ENCODE measurements at regions not wholly inside any gene's neighbourhood (a gene's known extent, or its start where the extent isn't known, plus 50 kb on each side); places are given as distances from the start of the nearest gene placed in this dataset.

GRCh38 chr18:44041961-44042360 is 638.7 kb upstream of the SETBP1 start:
- in situ Hi-C loops (cut with MboI) = no loop called here
- no peak overlapping the region for H3K4me3 ChIP-seq
- no peak overlapping the region for H3K4me2 ChIP-seq (ENCODE audit: unreplicated experiment)
- H4K20me1 ChIP-seq (ENCODE audit: insufficient read depth) = no peaks in the 10 kb centered on the region
- H2AFZ ChIP-seq = no peak overlapping the region
- no peaks in the 10 kb centered on the region for H3K4me1 ChIP-seq (ENCODE audit: insufficient read depth)
- no peaks in the 10 kb centered on the region for H3K9me3 ChIP-seq (ENCODE audit: low read depth)
- H3K9me2 ChIP-seq (ENCODE audit: insufficient read depth) = no peaks in the 10 kb centered on the region
- no peaks in the 10 kb centered on the region for H3K79me2 ChIP-seq (ENCODE audit: insufficient read depth)
- H3F3A ChIP-seq (ENCODE audit: insufficient read depth) = no peaks in the 10 kb centered on the region
- 54 to 61% methylated on average over 4 of the region's 4 CpGs for WGBS, 2 experiments (ENCODE audit: low coverage in 1 of 2, low lambda C conversion rate in 2 of 2, missing lambda C conversion rate in 2 of 2)
- H3K9ac ChIP-seq = no peak overlapping the region
- H3K36me3 ChIP-seq (ENCODE audit: low read depth) = no peaks in the 10 kb centered on the region
- no peak for DNase-seq
- peaks cover 5% of the 10 kb centered on the region; the same call in 1 of the 2 replicates for H3K27me3 ChIP-seq (replicated peaks; ENCODE audit: insufficient read depth)
- TF ChIP-seq EZH2phosphoT487 (IDR thresholded peaks at IDR 0.05; ENCODE audit: insufficient read depth, low read depth) (no peak), EZH2 (IDR thresholded peaks at IDR 0.05; ENCODE audit: insufficient read depth, poor library complexity, severe bottlenecking) (no peak)
- no peak overlapping the region for H3K27ac ChIP-seq

DNA sequence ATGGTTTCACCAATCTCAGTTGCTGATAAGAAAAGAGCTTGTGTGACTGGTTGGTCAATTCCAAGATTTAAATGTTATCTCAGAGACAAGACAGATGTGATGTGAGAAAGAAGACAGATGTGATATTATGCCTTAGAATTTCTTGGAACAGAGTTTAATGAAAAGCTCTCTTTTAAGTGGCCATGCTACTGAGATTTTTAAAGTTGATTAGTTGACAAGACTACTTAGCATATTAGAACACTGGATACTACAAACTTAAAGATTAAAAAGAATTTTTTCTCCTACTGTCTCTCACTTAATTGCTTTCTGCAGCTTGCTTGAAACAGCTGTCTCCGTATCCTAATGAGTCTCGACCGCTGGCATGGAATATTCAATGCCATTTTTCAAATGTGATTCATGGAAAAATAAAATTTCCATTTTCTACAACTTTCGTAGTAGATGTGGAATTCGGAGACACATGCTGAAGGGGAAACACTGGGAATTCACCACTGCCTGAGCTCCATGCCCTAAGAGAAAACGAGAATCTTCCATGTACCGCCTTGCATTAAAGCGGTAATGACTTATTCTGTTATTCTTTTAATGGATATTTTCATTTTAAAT is 634.2 kb upstream of the SETBP1 start:
- Histone ChIP-seq H3K9me2 (ENCODE audit: insufficient read depth) (no peaks in the 10 kb centered on the region), H3K27me3 (replicated peaks; ENCODE audit: insufficient read depth) (0 out of 2 replicates have a peak, but pooled peaks cover 5% of the 10 kb centered on the region), H3K4me2 (ENCODE audit: unreplicated experiment) (no peak overlapping the region), H3K27ac (no peak overlapping the region), H3K9ac (no peak overlapping the region), H3K9me3 (ENCODE audit: low read depth) (no peaks in the 10 kb centered on the region), H3K4me1 (ENCODE audit: insufficient read depth) (no peaks in the 10 kb centered on the region), H3K36me3 (ENCODE audit: low read depth) (no peaks in the 10 kb centered on the region), H3K4me3 (no peak overlapping the region), H4K20me1 (ENCODE audit: insufficient read depth) (no peaks in the 10 kb centered on the region), H2AFZ (no peak overlapping the region), H3K79me2 (ENCODE audit: insufficient read depth) (no peaks in the 10 kb centered on the region), H3F3A (ENCODE audit: insufficient read depth) (no peaks in the 10 kb centered on the region)
- no peak for DNase-seq
- in situ Hi-C loops (cut with MboI) = no loop called here
- TF ChIP-seq EZH2 (IDR thresholded peaks at IDR 0.05; ENCODE audit: insufficient read depth, poor library complexity, severe bottlenecking) (no peak), EZH2phosphoT487 (IDR thresholded peaks at IDR 0.05; ENCODE audit: insufficient read depth, low read depth) (no peak)
- 56 to 62% methylated on average over 8 of the region's 8 CpGs for WGBS, 2 experiments (ENCODE audit: low coverage in 1 of 2, low lambda C conversion rate in 2 of 2, missing lambda C conversion rate in 2 of 2)

DNA sequence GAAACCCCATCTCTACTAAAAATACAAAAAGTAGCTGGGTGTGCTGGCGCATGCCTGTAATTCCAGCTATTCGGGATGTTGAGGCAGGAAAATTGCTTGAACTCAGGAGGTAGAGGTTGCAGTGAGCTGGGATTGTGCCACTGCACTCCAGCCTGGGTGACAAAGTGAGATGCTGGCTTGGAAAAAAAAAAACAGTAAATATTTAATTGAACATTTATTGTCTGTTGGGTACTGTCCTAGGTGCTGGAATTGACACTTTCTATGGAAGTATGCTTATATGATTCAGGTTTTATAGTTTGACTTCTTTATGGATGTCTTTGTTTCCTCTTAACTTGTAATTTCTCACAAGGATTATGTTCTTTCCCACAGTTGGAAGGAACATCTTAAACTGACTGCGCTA is 633.1 kb upstream of the SETBP1 start:
- no peaks in the 10 kb centered on the region for H3K79me2 ChIP-seq (ENCODE audit: insufficient read depth)
- in situ Hi-C loops (cut with MboI) = no loop called here
- no peak overlapping the region for H3K27ac ChIP-seq
- WGBS, 2 experiments (ENCODE audit: low coverage in 1 of 2, low lambda C conversion rate in 2 of 2, missing lambda C conversion rate in 2 of 2) = 56 to 59% methylated on average over 3 of the region's 3 CpGs
- H3K9me3 ChIP-seq (ENCODE audit: low read depth) = no peaks in the 10 kb centered on the region
- H2AFZ ChIP-seq = no peak overlapping the region
- DNase-seq = no peak
- 0 out of 2 replicates have a peak, but pooled peaks cover 5% of the 10 kb centered on the region for H3K27me3 ChIP-seq (replicated peaks; ENCODE audit: insufficient read depth)
- no peaks in the 10 kb centered on the region for H3K9me2 ChIP-seq (ENCODE audit: insufficient read depth)
- H3K4me1 ChIP-seq (ENCODE audit: insufficient read depth) = no peaks in the 10 kb centered on the region
- H3K4me2 ChIP-seq (ENCODE audit: unreplicated experiment) = no peak overlapping the region
- H3K4me3 ChIP-seq = no peak overlapping the region
- no peaks in the 10 kb centered on the region for H3F3A ChIP-seq (ENCODE audit: insufficient read depth)
- no peaks in the 10 kb centered on the region for H3K36me3 ChIP-seq (ENCODE audit: low read depth)
- H4K20me1 ChIP-seq (ENCODE audit: insufficient read depth) = no peaks in the 10 kb centered on the region
- H3K9ac ChIP-seq = no peak overlapping the region
- TF ChIP-seq EZH2phosphoT487 (IDR thresholded peaks at IDR 0.05; ENCODE audit: insufficient read depth, low read depth) = no peak

GRCh38 chr18:44048435-44048834 is 632.3 kb upstream of the SETBP1 start:
- WGBS, 2 experiments (ENCODE audit: low coverage in 1 of 2, low lambda C conversion rate in 2 of 2, missing lambda C conversion rate in 2 of 2) = 35 to 59% methylated on average over 3 of the region's 3 CpGs

More at GRCh38 chr18:44048435-44048834, 632.3 kb upstream of the SETBP1 start:
- Histone ChIP-seq H3F3A (ENCODE audit: insufficient read depth) (no peaks in the 10 kb centered on the region), H3K9me2 (ENCODE audit: insufficient read depth) (no peaks in the 10 kb centered on the region), H3K4me2 (ENCODE audit: unreplicated experiment) (no peak overlapping the region), H3K79me2 (ENCODE audit: insufficient read depth) (no peaks in the 10 kb centered on the region), H3K27ac (no peak overlapping the region), H2AFZ (no peak overlapping the region), H3K36me3 (ENCODE audit: low read depth) (no peaks in the 10 kb centered on the region), H3K4me1 (ENCODE audit: insufficient read depth) (no peaks in the 10 kb centered on the region), H3K9ac (no peak overlapping the region), H3K27me3 (replicated peaks; ENCODE audit: insufficient read depth) (0 out of 2 replicates have a peak, but pooled peaks cover 5% of the 10 kb centered on the region), H3K9me3 (ENCODE audit: low read depth) (no peaks in the 10 kb centered on the region), H3K4me3 (no peak overlapping the region), H4K20me1 (ENCODE audit: insufficient read depth) (no peaks in the 10 kb centered on the region)
- DNase-seq = no peak
- TF ChIP-seq EZH2 (IDR thresholded peaks at IDR 0.05; ENCODE audit: insufficient read depth, poor library complexity, severe bottlenecking) = no peak
- no peak for TF ChIP-seq EZH2phosphoT487 (IDR thresholded peaks at IDR 0.05; ENCODE audit: insufficient read depth, low read depth)
- in situ Hi-C loops (cut with MboI) = no loop called here
